ENCODE measurements at regions not wholly inside any gene's neighbourhood (a gene's known extent, or its start where the extent isn't known, plus 50 kb on each side); places are given as distances from the start of the nearest gene placed in this dataset.
"Not testable (repeated sequence)": the region's sequence is repeated elsewhere in the genome, so short reads cannot be mapped to it uniquely, and the experiment has no call there.

GRCh38 chr10:45235260-45235769, 80.1 kb downstream of the OR13A1 start:
- TF ChIP-seq POLR2A (IDR thresholded peaks at IDR 0.05; ENCODE audit: extremely low read depth, insufficient read length); MAX (IDR thresholded peaks at IDR 0.05; ENCODE audit: low read depth, low read length): not testable (repeated sequence)
- TF ChIP-seq, protein P1, sequence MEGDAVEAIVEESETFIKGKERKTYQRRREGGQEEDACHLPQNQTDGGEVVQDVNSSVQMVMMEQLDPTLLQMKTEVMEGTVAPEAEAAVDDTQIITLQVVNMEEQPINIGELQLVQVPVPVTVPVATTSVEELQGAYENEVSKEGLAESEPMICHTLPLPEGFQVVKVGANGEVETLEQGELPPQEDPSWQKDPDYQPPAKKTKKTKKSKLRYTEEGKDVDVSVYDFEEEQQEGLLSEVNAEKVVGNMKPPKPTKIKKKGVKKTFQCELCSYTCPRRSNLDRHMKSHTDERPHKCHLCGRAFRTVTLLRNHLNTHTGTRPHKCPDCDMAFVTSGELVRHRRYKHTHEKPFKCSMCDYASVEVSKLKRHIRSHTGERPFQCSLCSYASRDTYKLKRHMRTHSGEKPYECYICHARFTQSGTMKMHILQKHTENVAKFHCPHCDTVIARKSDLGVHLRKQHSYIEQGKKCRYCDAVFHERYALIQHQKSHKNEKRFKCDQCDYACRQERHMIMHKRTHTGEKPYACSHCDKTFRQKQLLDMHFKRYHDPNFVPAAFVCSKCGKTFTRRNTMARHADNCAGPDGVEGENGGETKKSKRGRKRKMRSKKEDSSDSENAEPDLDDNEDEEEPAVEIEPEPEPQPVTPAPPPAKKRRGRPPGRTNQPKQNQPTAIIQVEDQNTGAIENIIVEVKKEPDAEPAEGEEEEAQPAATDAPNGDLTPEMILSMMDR (IDR thresholded peaks at IDR 0.05; ENCODE audit: low read depth, low read length), result not testable (repeated sequence)

Data from NB4 (cell line).